TTC549 (cell line): ENCODE measurements at regions not wholly inside any gene's neighbourhood (a gene's known extent, or its start where the extent isn't known, plus 50 kb on each side); places are given as distances from the start of the nearest gene placed in this dataset.
A peak's percentile ranks its signal among the peaks of the same experiment; 100 is the strongest.
"Not testable (repeated sequence)": the region's sequence is repeated elsewhere in the genome, so short reads cannot be mapped to it uniquely, and the experiment has no call there.

Source experiments
- FAIRE-seq: peaks from 2 replicates; lab custom pipeline; 2012; peaks lifted over from hg19 to GRCh38; lab: Jason Lieb, UNC

GRCh38 chr1:236343246-236343870 is 50.7 kb upstream of the EDARADD start:
- FAIRE-seq, result no peak

DNA sequence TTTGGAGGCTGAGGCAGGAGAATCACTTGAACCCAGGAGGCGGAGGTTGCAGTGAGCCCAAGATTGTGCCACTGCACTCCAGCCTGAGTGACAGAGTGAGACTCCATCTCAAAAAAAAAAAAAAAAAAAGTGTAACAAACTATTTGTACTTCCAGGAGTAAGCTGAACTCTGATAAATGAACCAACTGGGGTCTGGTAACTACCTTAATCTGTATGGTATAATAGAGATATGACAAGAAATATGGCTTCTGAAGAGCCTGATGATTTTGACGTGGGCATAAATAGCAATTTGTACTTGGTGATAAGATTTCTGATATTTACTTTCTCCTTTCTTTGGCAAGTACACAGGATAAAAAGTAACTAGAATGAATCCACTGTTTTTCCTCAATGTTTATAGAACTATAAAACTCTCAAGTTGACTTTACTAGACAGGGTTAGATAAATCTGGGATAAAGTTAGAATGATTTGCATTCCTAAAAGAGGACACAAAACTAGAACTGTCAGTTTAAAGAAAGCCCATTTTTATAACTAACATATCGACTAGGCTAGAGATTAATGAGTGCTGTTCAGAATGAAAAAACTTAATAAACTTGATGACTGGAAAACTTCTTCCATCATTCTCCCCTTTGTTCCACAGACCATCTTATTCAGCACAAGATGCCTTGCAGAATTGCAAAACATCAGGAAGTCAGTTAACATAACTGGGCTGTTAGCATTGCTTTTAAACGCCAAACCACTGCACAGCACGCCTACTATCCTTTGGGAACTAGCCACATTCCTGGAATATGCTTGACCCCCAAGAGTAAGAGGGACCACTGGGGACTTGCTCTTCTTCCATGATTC is 51.5 kb upstream of the EDARADD start:
- FAIRE-seq, result peak; percentile 61

DNA sequence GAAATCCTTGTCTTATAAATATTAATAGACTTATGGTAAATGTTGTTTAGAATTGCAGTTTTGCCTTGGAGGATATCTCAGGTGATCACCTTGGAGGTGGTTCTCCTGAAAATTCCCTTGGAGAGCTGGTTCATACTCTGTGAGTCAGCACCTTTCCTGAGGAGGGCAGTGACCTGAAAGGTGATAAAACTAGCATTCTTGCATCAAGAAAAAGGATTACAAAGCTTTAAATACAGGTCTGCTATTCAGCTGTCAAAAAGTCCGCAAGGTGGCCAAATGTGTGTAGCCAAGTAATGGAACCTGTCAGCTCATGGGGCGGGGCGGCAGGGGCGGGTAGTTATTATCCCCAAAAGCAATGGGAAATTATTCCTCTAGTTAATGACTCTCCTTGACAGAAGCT is 52.8 kb upstream of the EDARADD start:
- FAIRE-seq, result no peak

- FAIRE-seq, result no peak
Measured at GRCh38 chr1:236338096-236338495, 56.0 kb upstream of the EDARADD start.

DNA sequence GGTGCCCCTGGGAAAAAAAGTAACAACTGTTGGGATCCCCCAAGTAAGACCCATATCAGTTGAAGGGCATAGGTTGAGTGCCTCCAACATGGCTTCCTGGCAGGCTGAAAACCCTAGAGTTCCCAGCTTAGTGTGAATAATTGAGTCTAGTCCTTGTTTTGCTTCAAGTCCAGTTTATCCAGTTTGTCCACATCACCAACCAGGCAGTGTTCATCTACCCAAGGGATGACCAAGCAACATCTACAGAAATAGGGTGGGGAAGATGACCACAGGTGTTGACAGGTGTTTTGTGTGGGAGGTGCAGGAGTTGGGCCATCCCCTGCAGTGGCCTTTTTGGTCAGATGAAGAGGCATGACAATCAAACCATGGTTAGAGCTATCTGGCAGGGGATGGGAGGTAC is 54.3 kb upstream of the ERO1B start:
- no peak for FAIRE-seq

- FAIRE-seq, result not testable (repeated sequence)
Measured at GRCh38 chr1:236335633-236336032, 53.9 kb upstream of the ERO1B start.

GRCh38 chr1:236334893-236335545 is 53.3 kb upstream of the ERO1B start:
- no peak for FAIRE-seq

DNA sequence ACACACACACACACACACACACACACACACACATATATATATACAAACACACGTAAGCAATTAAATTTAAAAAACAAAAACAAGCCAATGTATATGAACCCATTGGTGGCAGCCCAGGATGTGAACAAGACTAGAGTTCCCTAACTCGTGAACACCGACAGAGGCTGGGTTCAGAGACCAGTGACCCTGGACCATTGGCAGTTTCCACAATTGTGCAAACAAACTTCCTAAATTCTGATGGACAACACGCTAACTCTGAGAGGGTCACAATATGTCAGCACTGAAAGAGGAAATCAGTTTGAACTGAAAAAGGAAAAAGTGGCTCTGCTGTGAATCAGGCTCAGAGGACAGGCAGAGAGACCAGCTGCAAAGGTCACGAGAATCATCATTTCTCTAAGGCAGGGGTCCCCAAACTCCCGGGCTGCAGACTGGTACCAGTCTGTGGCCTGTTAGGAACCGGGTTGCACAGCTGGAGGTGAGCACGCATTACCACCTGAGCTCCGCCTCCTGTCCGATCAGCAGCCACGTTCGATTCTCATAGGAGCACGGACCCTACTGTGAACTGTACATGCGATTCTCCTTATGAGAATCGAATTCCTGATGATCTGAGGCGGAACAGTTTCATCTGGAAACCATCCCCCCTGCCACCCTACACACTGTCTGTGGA is 50.5 kb upstream of the ERO1B start:
- FAIRE-seq, result no peak
